ENCODE measurements at regions not wholly inside any gene's neighbourhood (a gene's known extent, or its start where the extent isn't known, plus 50 kb on each side); places are given as distances from the start of the nearest gene placed in this dataset.

DNA sequence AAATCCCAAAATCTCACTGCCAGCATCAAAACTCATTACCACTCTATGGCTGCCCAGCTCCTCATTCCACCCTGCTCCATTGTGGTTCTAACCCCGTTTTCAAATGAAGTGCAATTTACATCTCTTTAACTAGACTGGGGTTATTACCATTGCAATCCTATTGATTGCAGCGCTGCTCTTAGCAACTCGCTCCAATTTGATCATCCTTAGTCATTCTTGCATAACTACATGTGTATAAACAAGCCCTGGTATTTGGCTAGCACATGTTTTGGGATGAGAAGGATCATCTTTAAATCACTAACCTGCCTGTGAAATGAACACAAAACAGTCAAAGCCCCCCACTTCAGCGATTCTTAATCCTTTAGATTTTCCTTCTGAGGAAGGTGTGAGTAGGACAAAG, 340.1 kb upstream of the PPARGC1A start:
- Histone ChIP-seq H3K27ac (no peak overlapping the region), H3K27me3 (no peaks in the 10 kb centered on the region), H3K4me3 (no peak overlapping the region), H3K9me3 (no peaks in the 10 kb centered on the region), H3K4me1 (no peaks in the 10 kb centered on the region), H3K36me3 (ENCODE audit: low read depth, missing control alignments) (no peaks in the 10 kb centered on the region)
- intact Hi-C loops (cut with DNase I; ENCODE audit: low total_unique reads) = no loop called here
- no peak for DNase-seq
- TF ChIP-seq, protein P1, sequence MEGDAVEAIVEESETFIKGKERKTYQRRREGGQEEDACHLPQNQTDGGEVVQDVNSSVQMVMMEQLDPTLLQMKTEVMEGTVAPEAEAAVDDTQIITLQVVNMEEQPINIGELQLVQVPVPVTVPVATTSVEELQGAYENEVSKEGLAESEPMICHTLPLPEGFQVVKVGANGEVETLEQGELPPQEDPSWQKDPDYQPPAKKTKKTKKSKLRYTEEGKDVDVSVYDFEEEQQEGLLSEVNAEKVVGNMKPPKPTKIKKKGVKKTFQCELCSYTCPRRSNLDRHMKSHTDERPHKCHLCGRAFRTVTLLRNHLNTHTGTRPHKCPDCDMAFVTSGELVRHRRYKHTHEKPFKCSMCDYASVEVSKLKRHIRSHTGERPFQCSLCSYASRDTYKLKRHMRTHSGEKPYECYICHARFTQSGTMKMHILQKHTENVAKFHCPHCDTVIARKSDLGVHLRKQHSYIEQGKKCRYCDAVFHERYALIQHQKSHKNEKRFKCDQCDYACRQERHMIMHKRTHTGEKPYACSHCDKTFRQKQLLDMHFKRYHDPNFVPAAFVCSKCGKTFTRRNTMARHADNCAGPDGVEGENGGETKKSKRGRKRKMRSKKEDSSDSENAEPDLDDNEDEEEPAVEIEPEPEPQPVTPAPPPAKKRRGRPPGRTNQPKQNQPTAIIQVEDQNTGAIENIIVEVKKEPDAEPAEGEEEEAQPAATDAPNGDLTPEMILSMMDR (IDR thresholded peaks at IDR 0.05) = no peak
- TF ChIP-seq POLR2A (IDR thresholded peaks at IDR 0.05) = no peak
- WGBS, 2 donors = 78 to 85% methylated on average over 4 of the region's 4 CpGs

DNA sequence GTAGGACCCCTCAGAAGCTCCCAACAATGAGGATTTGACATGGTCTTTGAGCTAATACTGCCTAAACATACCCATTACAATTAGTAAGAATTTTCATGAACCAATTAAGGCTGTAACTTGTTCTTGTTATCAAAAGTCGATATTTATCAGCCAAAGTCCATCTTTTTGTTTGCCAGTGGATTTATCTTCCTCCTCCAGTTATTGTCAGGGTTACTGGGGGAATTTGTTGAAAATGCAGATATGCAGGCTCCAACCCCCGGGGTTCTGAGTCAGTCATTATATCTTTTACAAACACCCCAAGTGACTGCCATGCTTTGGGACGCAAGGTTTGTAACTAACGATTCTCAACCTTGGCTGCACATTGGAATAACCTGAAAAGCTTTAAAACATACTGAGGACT, 338.8 kb upstream of the PPARGC1A start:
- no peak overlapping the region for H3K4me3 ChIP-seq
- H3K36me3 ChIP-seq (ENCODE audit: low read depth, missing control alignments) = no peaks in the 10 kb centered on the region
- 80 to 88% methylated on average over 4 of the region's 4 CpGs for WGBS, 2 donors
- no peak for DNase-seq
- no peaks in the 10 kb centered on the region for H3K27me3 ChIP-seq
- no peak for TF ChIP-seq POLR2A (IDR thresholded peaks at IDR 0.05)
- TF ChIP-seq, protein P1 (IDR thresholded peaks at IDR 0.05) = no peak
- no peak overlapping the region for H3K27ac ChIP-seq
- intact Hi-C loops (cut with DNase I; ENCODE audit: low total_unique reads) = no loop called here
- H3K4me1 ChIP-seq = no peaks in the 10 kb centered on the region
- no peaks in the 10 kb centered on the region for H3K9me3 ChIP-seq

DNA sequence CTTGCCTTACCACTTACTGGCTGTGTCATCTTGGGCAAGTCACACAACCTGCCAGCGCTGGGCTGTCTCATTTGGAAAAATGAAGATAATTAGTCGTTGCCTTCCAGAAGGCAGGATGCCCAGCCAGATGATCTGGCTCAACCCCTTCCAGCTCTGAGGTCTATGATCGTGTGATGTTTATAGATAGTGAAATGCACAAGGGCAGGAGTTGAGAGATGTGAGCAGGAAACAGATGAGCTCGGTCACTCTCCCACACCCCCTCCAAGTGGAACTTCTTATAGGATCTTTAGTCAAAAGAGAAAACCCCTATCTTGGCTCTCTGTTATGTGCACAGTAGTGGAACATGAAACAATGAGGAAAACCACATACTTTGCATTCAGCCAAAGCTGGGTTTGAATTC, 336.8 kb upstream of the PPARGC1A start:
- Histone ChIP-seq H3K4me3 (no peak overlapping the region), H3K9me3 (no peaks in the 10 kb centered on the region), H3K27ac (no peak overlapping the region), H3K36me3 (ENCODE audit: low read depth, missing control alignments) (no peaks in the 10 kb centered on the region), H3K4me1 (no peaks in the 10 kb centered on the region), H3K27me3 (no peaks in the 10 kb centered on the region)
- WGBS, 2 donors = 48 to 65% methylated on average over 4 of the region's 4 CpGs
- no peak for TF ChIP-seq POLR2A (IDR thresholded peaks at IDR 0.05)
- no peak for DNase-seq
- intact Hi-C loops (cut with DNase I; ENCODE audit: low total_unique reads) = no loop called here

DNA sequence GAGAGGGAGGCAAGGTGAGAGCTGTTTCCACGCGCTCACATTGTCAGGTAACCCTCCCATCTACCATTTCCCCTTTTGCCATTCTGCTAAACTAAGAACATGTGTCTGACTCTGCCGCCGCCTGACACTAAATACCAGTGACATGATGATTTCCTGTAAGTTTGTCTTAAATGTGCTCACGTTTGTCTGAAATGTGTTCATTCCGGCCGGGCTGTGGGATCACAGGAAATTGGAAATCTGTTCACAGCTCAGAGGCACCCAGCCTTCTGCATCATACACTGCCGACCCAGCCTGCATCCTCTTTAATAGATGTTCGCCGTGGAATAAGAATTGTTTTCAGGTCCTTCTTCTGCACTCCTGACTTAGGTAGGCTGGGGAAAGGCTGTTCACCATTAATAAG, 336.2 kb upstream of the PPARGC1A start:
- Histone ChIP-seq H3K27me3 (no peaks in the 10 kb centered on the region), H3K27ac (no peak overlapping the region), H3K4me3 (no peak overlapping the region), H3K4me1 (no peaks in the 10 kb centered on the region), H3K36me3 (ENCODE audit: low read depth, missing control alignments) (no peaks in the 10 kb centered on the region), H3K9me3 (no peaks in the 10 kb centered on the region)
- intact Hi-C loops (cut with DNase I; ENCODE audit: low total_unique reads) = no loop called here
- WGBS, 2 donors = 53 to 70% methylated on average over 10 of the region's 10 CpGs
- TF ChIP-seq, protein P1 (IDR thresholded peaks at IDR 0.05) = no peak
- TF ChIP-seq POLR2A (IDR thresholded peaks at IDR 0.05) = no peak
- DNase-seq = no peak

DNA sequence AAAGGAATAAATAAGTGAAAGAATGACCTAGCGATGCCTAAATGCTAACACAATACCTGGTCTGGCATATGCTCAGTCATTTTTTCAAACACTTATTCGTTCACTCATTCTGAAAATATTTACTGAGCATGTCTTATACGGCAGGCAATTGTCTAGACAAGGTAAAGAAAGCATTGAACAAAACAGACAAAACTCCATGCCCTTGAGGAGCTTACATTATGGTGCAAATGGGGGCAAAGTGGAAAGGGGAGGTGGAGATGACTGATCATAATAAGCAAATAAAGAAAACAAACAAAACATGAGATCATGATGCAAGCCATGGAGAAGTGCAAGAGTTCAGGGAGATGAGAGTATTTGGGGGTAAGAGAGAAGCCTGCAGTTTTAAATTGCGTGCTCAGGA, 334.6 kb upstream of the PPARGC1A start:
- H3K4me1 ChIP-seq = no peaks in the 10 kb centered on the region
- no peaks in the 10 kb centered on the region for H3K9me3 ChIP-seq
- H3K27ac ChIP-seq = no peak overlapping the region
- DNase-seq = no peak
- H3K4me3 ChIP-seq = no peak overlapping the region
- no peak for TF ChIP-seq POLR2A (IDR thresholded peaks at IDR 0.05)
- TF ChIP-seq, protein P1 (IDR thresholded peaks at IDR 0.05) = no peak
- H3K36me3 ChIP-seq (ENCODE audit: low read depth, missing control alignments) = no peaks in the 10 kb centered on the region
- WGBS, 2 donors = 89 to 92% methylated on average over 4 of the region's 4 CpGs
- intact Hi-C loops (cut with DNase I; ENCODE audit: low total_unique reads) = no loop called here
- no peaks in the 10 kb centered on the region for H3K27me3 ChIP-seq
